Nephron (organoid): ENCODE measurements at regions not wholly inside any gene's neighbourhood (a gene's known extent, or its start where the extent isn't known, plus 50 kb on each side); places are given as distances from the start of the nearest gene placed in this dataset.

Experiments used
- H3K27ac Mint-ChIP-seq, 3 experiments: 2 replicates each; pipeline ENCODE4 v1.8.0; 2020; ENCODE audit warnings: mixed read lengths in 3 of 3, mild to moderate bottlenecking in 2 of 3, moderate library complexity in 1 of 3
- H3K27me3 Mint-ChIP-seq: 2 replicates; pipeline ENCODE4 v1.8.0; 2021; ENCODE audit warnings: low read depth, mild to moderate bottlenecking, moderate library complexity, mixed read lengths
- H3K36me3 Mint-ChIP-seq: 2 replicates; pipeline ENCODE4 v1.8.0; 2020; ENCODE audit warnings: low read depth, mixed read lengths
- H3K4me1 Mint-ChIP-seq: 2 replicates; pipeline ENCODE4 v1.8.0; 2020; ENCODE audit warnings: mixed read lengths
- H3K4me3 Mint-ChIP-seq, 3 experiments: 2 replicates each; pipeline ENCODE4 v1.8.0; 2020; ENCODE audit warnings: mild to moderate bottlenecking in 3 of 3, mixed read lengths in 3 of 3, moderate library complexity in 2 of 3
- H3K9me3 Mint-ChIP-seq: 2 replicates; pipeline ENCODE4 v1.8.0; 2020; ENCODE audit warnings: mixed read lengths
- CTCF ChIP-seq, 3 experiments: fragments of 200-600 bp; sonication (generic); IDR thresholded peaks; one replicate each; pipeline ENCODE4 v1.5.0; 2021; ENCODE audit warnings: antibody characterized with exemption in 3 of 3; ENCODE audit not compliant: unreplicated experiment in 3 of 3

DNA sequence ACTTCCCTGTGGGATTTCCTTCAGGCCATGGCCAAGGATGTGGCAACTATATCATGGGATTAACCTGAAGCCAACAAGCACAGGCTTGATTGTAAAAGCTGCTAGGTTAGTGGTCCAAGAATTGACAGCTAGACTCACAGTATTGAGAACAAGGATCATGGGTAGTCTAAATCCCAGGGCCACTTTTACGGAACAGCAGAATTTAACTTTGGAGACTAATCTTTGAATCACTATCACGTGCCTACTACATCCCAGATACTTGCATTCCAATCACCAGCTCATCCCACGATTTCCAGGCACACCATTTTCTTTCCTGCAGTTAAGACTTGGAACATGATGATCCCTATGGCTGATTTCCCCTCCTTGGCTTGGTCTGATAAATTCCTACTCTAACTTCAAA, 65.6 kb upstream of the ADO start:
- H3K36me3 Mint-ChIP-seq: no peaks in the 10 kb centered on the region
- no peak overlapping the region for H3K4me3 Mint-ChIP-seq
- no peaks in the 10 kb centered on the region for H3K9me3 Mint-ChIP-seq
- TF ChIP-seq CTCF (IDR thresholded peaks at IDR 0.05; ENCODE audit: unreplicated experiment in 3 of 3): no peak
- no peak overlapping the region for H3K27ac Mint-ChIP-seq
- no peaks in the 10 kb centered on the region for H3K4me1 Mint-ChIP-seq
- no peaks in the 10 kb centered on the region for H3K27me3 Mint-ChIP-seq

DNA sequence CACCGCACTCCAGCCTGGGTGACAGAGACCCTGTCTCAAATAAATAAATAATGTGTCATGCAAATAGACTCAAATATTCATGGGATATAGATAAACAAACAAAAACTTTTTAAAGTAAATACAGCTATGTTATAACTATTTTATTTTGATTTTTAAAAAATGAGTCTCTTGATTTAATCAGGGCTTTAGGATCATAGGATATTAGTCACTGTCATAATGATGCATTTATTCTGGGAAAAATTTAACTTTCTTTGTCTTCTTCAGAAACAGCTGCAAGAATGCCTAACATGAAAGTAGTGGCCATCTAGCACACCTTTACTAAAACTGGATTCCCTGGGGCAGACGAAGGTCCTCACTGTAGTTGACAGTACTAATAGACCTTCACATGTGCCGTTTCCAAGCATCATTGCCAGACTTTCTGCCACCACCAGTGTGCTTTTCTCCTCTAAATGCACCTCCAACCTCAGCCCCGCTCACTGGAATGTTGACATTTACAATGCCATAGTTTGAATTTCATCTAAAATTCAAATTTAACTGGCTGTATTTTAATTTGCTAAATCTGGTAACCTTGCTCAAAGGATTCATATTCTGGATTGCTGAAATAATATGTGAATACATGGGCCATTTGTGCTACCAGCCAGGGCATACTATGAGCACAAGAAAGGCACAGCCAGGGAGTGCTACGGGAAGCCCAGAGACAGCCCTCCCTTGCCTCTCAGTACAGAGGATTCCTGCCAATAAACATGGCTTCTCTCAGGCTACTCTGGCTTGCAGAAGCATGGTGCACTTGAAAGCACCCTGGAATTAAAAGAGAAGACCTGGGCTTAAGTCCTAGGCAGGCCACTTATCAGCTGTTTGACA, 63.4 kb upstream of the ADO start:
- Mint-ChIP-seq H3K27ac (no peak overlapping the region), H3K4me3 (no peak overlapping the region), H3K27me3 (no peaks in the 10 kb centered on the region), H3K9me3 (no peaks in the 10 kb centered on the region), H3K36me3 (no peaks in the 10 kb centered on the region), H3K4me1 (no peaks in the 10 kb centered on the region)
- no peak for TF ChIP-seq CTCF (IDR thresholded peaks at IDR 0.05; ENCODE audit: unreplicated experiment in 3 of 3)

- no peaks in the 10 kb centered on the region for H3K4me1 Mint-ChIP-seq
- no peaks in the 10 kb centered on the region for H3K27me3 Mint-ChIP-seq
- no peak for TF ChIP-seq CTCF (IDR thresholded peaks at IDR 0.05; ENCODE audit: unreplicated experiment in 3 of 3)
- H3K36me3 Mint-ChIP-seq: no peaks in the 10 kb centered on the region
- no peak overlapping the region for H3K4me3 Mint-ChIP-seq
- H3K27ac Mint-ChIP-seq: no peak overlapping the region
- no peaks in the 10 kb centered on the region for H3K9me3 Mint-ChIP-seq
Measured at GRCh38 chr10:62741996-62742395, 62.5 kb upstream of the ADO start.

DNA sequence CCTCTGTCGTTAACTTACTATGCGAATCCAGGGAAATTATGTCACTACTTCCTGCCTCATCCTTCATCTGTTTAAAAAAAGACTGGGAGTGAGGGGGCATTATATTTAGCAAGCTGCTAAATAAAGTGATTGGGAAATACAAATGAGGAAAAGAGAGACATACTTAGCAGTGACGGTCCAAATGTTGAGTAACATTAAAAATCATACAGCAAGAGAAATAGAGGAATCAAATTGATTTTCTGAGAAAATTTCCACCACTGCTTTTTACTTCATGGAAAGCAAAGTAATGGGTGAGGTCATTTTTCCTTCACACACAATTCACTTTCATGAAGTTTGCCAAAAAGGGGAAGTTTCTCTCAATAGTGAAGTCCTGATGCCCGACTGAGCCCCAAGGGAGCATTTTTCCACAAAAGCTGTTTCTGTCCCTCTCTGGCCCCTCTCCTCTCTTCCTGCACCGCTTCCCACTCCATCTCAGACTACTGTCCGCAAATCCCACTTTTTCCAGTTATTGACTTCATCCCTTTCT, 61.9 kb upstream of the ADO start:
- TF ChIP-seq CTCF (IDR thresholded peaks at IDR 0.05; ENCODE audit: unreplicated experiment in 3 of 3): no peak
- Mint-ChIP-seq H3K9me3 (no peaks in the 10 kb centered on the region), H3K4me1 (no peaks in the 10 kb centered on the region), H3K27me3 (no peaks in the 10 kb centered on the region), H3K27ac (no peak overlapping the region), H3K36me3 (no peaks in the 10 kb centered on the region), H3K4me3 (no peak overlapping the region)

DNA sequence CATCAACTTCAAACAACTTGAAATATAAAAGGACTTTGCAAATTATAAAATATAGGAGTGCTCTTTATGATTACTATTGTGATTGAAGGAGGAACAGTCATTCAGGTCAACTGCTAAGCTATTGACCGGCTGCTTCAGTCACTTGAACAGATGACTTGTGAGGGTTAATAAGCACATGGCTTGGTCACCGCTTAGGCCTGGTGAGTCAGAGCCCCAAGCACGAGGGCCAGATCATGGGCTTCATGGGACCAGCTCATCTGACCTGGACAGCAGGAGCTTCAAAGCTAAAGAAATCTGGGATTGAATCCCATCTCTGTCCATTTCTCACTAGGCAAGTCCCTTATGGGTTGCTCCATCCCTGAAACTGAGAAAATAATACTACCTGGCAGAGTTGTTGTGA, 60.4 kb upstream of the ADO start:
- Mint-ChIP-seq H3K9me3 (no peaks in the 10 kb centered on the region), H3K36me3 (no peaks in the 10 kb centered on the region), H3K4me1 (no peaks in the 10 kb centered on the region), H3K27me3 (no peaks in the 10 kb centered on the region), H3K27ac (no peak overlapping the region), H3K4me3 (no peak overlapping the region)
- TF ChIP-seq CTCF (IDR thresholded peaks at IDR 0.05; ENCODE audit: unreplicated experiment in 3 of 3): no peak

GRCh38 chr10:62745581-62745980, 58.9 kb upstream of the ADO start:
- no peaks in the 10 kb centered on the region for H3K4me1 Mint-ChIP-seq
- H3K27ac Mint-ChIP-seq: no peak overlapping the region
- H3K36me3 Mint-ChIP-seq: no peaks in the 10 kb centered on the region
- H3K4me3 Mint-ChIP-seq: no peak overlapping the region
- no peaks in the 10 kb centered on the region for H3K27me3 Mint-ChIP-seq
- H3K9me3 Mint-ChIP-seq: no peaks in the 10 kb centered on the region
- TF ChIP-seq CTCF (IDR thresholded peaks at IDR 0.05; ENCODE audit: unreplicated experiment in 3 of 3): no peak
